ENCODE measurements at regions not wholly inside any gene's neighbourhood (a gene's known extent, or its start where the extent isn't known, plus 50 kb on each side); places are given as distances from the start of the nearest gene placed in this dataset.

GRCh38 chr1:36743286-36744005, 260.7 kb upstream of the CSF3R start:
- ATAC-seq (replicated peaks in 6 of 8) = no peak
- 29 to 98% (median 88%) methylated on average over 1 to 6 of the region's 6 CpGs; no CpG with 5 or more reads in 3 of the 10 experiments for WGBS, 10 experiments
- H3K4me3 ChIP-seq = no peak overlapping the region
- H3K27ac ChIP-seq = no peak overlapping the region
- H3K4me1 ChIP-seq (replicated peaks in 1 of 2) = no peaks in the 10 kb centered on the region
- in situ Hi-C loops (cut with MboI; ENCODE audit: low pct_unique_long_range_greater_than_20kb in 2 of 9, low sequenced_read_pairs in 9 of 9, unreplicated experiment in 9 of 9) = no loop called here

DNA sequence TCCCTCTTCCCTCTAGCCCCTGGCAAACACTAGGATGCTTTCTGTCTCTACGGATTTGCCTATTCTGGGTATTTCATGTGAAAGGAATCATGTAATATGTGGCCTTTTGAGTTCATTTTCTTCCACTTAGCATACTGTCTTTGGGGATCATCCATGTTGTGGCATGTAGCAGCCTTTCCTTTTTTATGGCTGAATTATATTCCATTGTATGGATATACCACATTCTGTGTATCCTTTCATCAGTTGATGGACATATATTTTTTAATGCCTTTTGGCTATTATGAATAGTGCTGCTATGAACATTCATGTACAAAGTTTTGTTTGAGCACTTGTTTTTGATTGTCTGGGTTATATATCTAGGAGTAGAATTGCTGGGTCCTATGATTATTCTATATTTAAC, 258.4 kb upstream of the CSF3R start:
- in situ Hi-C loops (cut with MboI; ENCODE audit: low pct_unique_long_range_greater_than_20kb in 2 of 9, low sequenced_read_pairs in 9 of 9, unreplicated experiment in 9 of 9) = no loop called here
- H3K27ac ChIP-seq = no peak overlapping the region
- H3K4me1 ChIP-seq (replicated peaks in 1 of 2) = peaks cover 5 to 12% of the 10 kb centered on the region in 2 donors
- no peak for ATAC-seq (replicated peaks in 6 of 8)
- 8 to 100% (median 78%) methylated on average over 1 of the region's 1 CpG; no CpG with 5 or more reads in 3 of the 10 experiments for WGBS, 10 experiments
- no peak overlapping the region for H3K4me3 ChIP-seq

GRCh38 chr1:36740446-36740845, 257.7 kb upstream of the CSF3R start:
- in situ Hi-C loops (cut with MboI; ENCODE audit: low pct_unique_long_range_greater_than_20kb in 2 of 9, low sequenced_read_pairs in 9 of 9, unreplicated experiment in 9 of 9) = no loop called here
- Histone ChIP-seq H3K4me3 (no peak overlapping the region), H3K4me1 (replicated peaks in 1 of 2) (peaks cover 6 to 12% of the 10 kb centered on the region in 2 donors), H3K27ac (no peak overlapping the region)
- WGBS, 10 experiments = 29% methylated on average over 1 of the region's 1 CpG; no CpG with 5 or more reads in 9 of the 10 experiments
- no peak for ATAC-seq (replicated peaks in 6 of 8)

GRCh38 chr1:36739703-36740289, 257.1 kb upstream of the CSF3R start:
- no peak for ATAC-seq (replicated peaks in 6 of 8)
- in situ Hi-C loops (cut with MboI; ENCODE audit: low pct_unique_long_range_greater_than_20kb in 2 of 9, low sequenced_read_pairs in 9 of 9, unreplicated experiment in 9 of 9) = no loop called here
- Histone ChIP-seq H3K4me1 (replicated peaks in 1 of 2) (peaks cover 6 to 12% of the 10 kb centered on the region in 2 donors), H3K27ac (no peak overlapping the region), H3K4me3 (no peak overlapping the region)
- WGBS, 10 experiments = 43 to 93% (median 62%) methylated on average over 1 to 3 of the region's 6 CpGs; no CpG with 5 or more reads in 4 of the 10 experiments

- Histone ChIP-seq H3K4me3 (no peak overlapping the region), H3K4me1 (replicated peaks in 1 of 2) (peaks cover 6 to 12% of the 10 kb centered on the region in 2 donors), H3K27ac (no peak overlapping the region)
- ATAC-seq (replicated peaks in 6 of 8) = no peak
- WGBS, 10 experiments = 0 to 100% (median 74%) methylated on average over 1 to 5 of the region's 5 CpGs; no CpG with 5 or more reads in 3 of the 10 experiments
- in situ Hi-C loops (cut with MboI; ENCODE audit: low pct_unique_long_range_greater_than_20kb in 2 of 9, low sequenced_read_pairs in 9 of 9, unreplicated experiment in 9 of 9) = no loop called here
Observed at GRCh38 chr1:36738245-36738644, 255.5 kb upstream of the CSF3R start.

- ATAC-seq (replicated peaks in 6 of 8) = peak in 2 of 8 experiments; percentile 21 to 32
- H3K27ac ChIP-seq = no peak overlapping the region
- in situ Hi-C loops (cut with MboI; ENCODE audit: low pct_unique_long_range_greater_than_20kb in 2 of 9, low sequenced_read_pairs in 9 of 9, unreplicated experiment in 9 of 9) = no loop called here
- WGBS, 10 experiments = 0 to 75% (median 48%) methylated on average over 2 to 6 of the region's 11 CpGs; no CpG with 5 or more reads in 5 of the 10 experiments
- H3K4me3 ChIP-seq = no peak overlapping the region
- H3K4me1 ChIP-seq (replicated peaks in 1 of 2) = peaks cover 6 to 12% of the 10 kb centered on the region in 2 donors
Observed at GRCh38 chr1:36737767-36738166, 255.1 kb upstream of the CSF3R start.

DNA sequence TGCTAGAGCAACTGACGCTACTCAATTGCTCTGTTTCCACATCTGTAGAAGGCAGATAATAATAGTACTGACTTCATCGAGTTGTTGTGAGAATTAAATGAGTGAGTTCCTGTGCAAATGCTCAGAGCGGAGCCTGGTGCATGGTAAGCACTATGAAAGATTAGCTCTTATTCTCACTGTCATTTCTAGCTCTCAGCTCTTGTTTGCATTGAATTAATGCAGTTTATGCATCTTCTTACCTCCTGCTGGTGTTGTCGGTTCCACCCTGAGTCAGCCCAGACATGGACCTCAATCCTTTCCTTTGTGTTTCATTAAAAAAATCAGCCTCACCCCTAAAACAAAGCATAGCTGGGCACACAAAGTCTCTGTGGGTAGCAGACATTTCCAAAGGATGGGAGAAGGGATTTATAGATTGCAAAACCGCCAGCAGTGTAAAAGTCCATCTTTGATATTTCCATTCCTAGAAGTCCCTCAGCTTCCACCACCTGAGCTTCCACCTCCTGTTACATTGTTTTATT, 254.4 kb upstream of the CSF3R start:
- H3K27ac ChIP-seq = no peak overlapping the region
- H3K4me3 ChIP-seq = no peak overlapping the region
- in situ Hi-C loops (cut with MboI; ENCODE audit: low pct_unique_long_range_greater_than_20kb in 2 of 9, low sequenced_read_pairs in 9 of 9, unreplicated experiment in 9 of 9) = no loop called here
- peaks cover 6 to 12% of the 10 kb centered on the region in 2 donors for H3K4me1 ChIP-seq (replicated peaks in 1 of 2)
- peak in 3 of 8 experiments; percentile 59 to 77 (median 71) for ATAC-seq (replicated peaks in 6 of 8)
- WGBS, 10 experiments = 0 to 80% (median 53%) methylated on average over 1 to 5 of the region's 5 CpGs; no CpG with 5 or more reads in 1 of the 10 experiments

- in situ Hi-C loops (cut with MboI; ENCODE audit: low pct_unique_long_range_greater_than_20kb in 2 of 9, low sequenced_read_pairs in 9 of 9, unreplicated experiment in 9 of 9) = no loop called here
- Histone ChIP-seq H3K4me1 (replicated peaks in 1 of 2) (peaks cover 6 to 12% of the 10 kb centered on the region in 2 donors), H3K4me3 (no peak overlapping the region), H3K27ac (no peak overlapping the region)
- peak in 1 of 8 experiments; percentile 14 for ATAC-seq (replicated peaks in 6 of 8)
- 0 to 100% (median 80%) methylated on average over 1 to 18 of the region's 18 CpGs for WGBS, 10 experiments
Observed at GRCh38 chr1:36735939-36736730, 253.4 kb upstream of the CSF3R start.

GRCh38 chr1:36735436-36735835, 252.7 kb upstream of the CSF3R start:
- WGBS, 10 experiments = 40 to 100% (median 80%) methylated on average over 1 to 3 of the region's 4 CpGs; no CpG with 5 or more reads in 5 of the 10 experiments
- Histone ChIP-seq H3K27ac (no peak overlapping the region), H3K4me1 (replicated peaks in 1 of 2) (peaks cover 8 to 14% of the 10 kb centered on the region in 2 donors), H3K4me3 (no peak overlapping the region)
- in situ Hi-C loops (cut with MboI; ENCODE audit: low pct_unique_long_range_greater_than_20kb in 2 of 9, low sequenced_read_pairs in 9 of 9, unreplicated experiment in 9 of 9) = no loop called here
- ATAC-seq (replicated peaks in 6 of 8) = no peak

GRCh38 chr1:36734356-36734755, 251.6 kb upstream of the CSF3R start:
- peaks cover 13 to 19% of the 10 kb centered on the region in 2 donors for H3K4me1 ChIP-seq (replicated peaks in 1 of 2)
- no peak overlapping the region for H3K4me3 ChIP-seq
- WGBS, 10 experiments = 0 to 67% (median 24%) methylated on average over 1 to 2 of the region's 2 CpGs; no CpG with 5 or more reads in 2 of the 10 experiments
- no peak for ATAC-seq (replicated peaks in 6 of 8)
- in situ Hi-C loops (cut with MboI; ENCODE audit: low pct_unique_long_range_greater_than_20kb in 2 of 9, low sequenced_read_pairs in 9 of 9, unreplicated experiment in 9 of 9) = no loop called here
- no peak overlapping the region for H3K27ac ChIP-seq

DNA sequence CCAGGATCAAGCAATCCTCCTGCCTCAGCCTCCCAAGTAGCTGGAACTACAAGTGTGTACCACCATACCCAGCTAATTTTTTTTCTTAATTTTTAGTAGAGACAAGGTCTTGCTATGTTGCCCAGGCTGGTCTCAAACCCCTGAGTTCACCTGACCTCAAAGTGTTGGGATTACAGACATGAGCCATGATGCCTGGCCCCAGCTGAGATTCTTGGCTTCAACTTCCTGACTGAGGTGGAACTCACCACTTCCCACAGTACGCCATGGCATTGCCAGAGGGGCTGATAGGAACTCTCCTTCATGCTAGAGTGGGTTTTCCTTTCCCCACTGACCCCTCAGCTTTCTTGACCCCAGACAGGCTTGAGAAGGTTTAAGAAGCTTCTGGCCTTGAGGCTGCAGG, 251.0 kb upstream of the CSF3R start:
- no peak for ATAC-seq (replicated peaks in 6 of 8)
- 0 to 60% (median 0%) methylated on average over 1 of the region's 1 CpG; no CpG with 5 or more reads in 2 of the 10 experiments for WGBS, 10 experiments
- no peak overlapping the region for H3K27ac ChIP-seq
- peaks cover 13 to 19% of the 10 kb centered on the region in 2 donors for H3K4me1 ChIP-seq (replicated peaks in 1 of 2)
- H3K4me3 ChIP-seq = no peak overlapping the region
- in situ Hi-C loops (cut with MboI; ENCODE audit: low pct_unique_long_range_greater_than_20kb in 2 of 9, low sequenced_read_pairs in 9 of 9, unreplicated experiment in 9 of 9) = no loop called here

- WGBS, 10 experiments = 7 to 93% (median 89%) methylated on average over 4 to 5 of the region's 5 CpGs; no CpG with 5 or more reads in 5 of the 10 experiments
- no peak overlapping the region for H3K27ac ChIP-seq
- peaks cover 8 to 13% of the 10 kb centered on the region in 2 donors for H3K4me1 ChIP-seq (replicated peaks in 1 of 2)
- no peak overlapping the region for H3K4me3 ChIP-seq
- ATAC-seq (replicated peaks in 6 of 8) = peak in 4 of 8 experiments; percentile 64 to 92 (median 70)
- in situ Hi-C loops (cut with MboI; ENCODE audit: low pct_unique_long_range_greater_than_20kb in 2 of 9, low sequenced_read_pairs in 9 of 9, unreplicated experiment in 9 of 9) = no loop called here
Observed at GRCh38 chr1:36732015-36732356, 249.3 kb upstream of the CSF3R start.
